ENCODE measurements at regions not wholly inside any gene's neighbourhood (a gene's known extent, or its start where the extent isn't known, plus 50 kb on each side); places are given as distances from the start of the nearest gene placed in this dataset.

DNA sequence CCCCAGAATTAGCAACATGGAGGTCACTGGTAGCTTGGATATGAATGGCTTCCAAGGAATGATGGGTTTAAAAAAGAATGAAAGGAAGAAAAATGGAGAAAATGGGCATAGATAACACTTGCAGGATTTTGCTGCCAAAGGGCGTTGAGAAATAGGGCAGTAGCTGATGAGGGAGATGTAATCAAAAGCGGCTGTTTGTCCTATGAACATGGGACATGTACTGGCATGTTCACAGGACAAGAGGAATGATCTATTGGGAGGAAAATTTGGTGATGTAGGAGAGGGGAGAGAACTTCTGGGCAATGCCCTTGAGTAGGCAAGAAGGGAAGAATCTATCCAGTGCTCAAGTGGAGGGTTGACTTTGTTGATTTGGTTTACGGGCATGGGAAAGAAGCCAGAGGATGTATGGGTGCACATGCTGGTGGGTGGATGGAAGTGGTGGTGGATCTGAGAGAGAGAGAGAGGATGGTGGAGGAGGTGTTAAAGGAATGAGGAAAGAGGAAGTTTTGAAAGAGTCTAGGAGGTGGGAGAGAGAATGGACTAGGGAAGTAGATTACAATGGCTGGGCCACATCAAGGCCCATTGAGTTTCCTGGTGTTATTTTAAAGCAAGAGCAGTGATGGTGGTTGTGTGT lies 115.1 kb upstream of the MVB12B start:
- Mint-ChIP-seq H3K9me3 (peaks cover 5% of the 10 kb centered on the region), H3K27ac (no peak overlapping the region), H3K36me3 (peaks cover 3% of the 10 kb centered on the region), H3K4me1 (no peaks in the 10 kb centered on the region), H3K27me3 (peaks cover 7% of the 10 kb centered on the region), H3K4me3 (no peak overlapping the region)
- no peak for DNase-seq

- Mint-ChIP-seq H3K4me1 (no peaks in the 10 kb centered on the region), H3K27ac (no peak overlapping the region), H3K36me3 (peaks cover 3% of the 10 kb centered on the region), H3K9me3 (peaks cover 5% of the 10 kb centered on the region), H3K4me3 (no peak overlapping the region), H3K27me3 (peaks cover 32% of the 10 kb centered on the region)
- no peak for DNase-seq
Measured at GRCh38 chr9:126215486-126215885, 111.1 kb upstream of the MVB12B start.

GRCh38 chr9:126216826-126217225 lies 109.8 kb upstream of the MVB12B start:
- H3K9me3 Mint-ChIP-seq, result peaks cover 5% of the 10 kb centered on the region
- peaks cover 46% of the 10 kb centered on the region for H3K27me3 Mint-ChIP-seq
- peaks cover 3% of the 10 kb centered on the region for H3K36me3 Mint-ChIP-seq
- no peak for DNase-seq
- no peak overlapping the region for H3K4me3 Mint-ChIP-seq
- H3K4me1 Mint-ChIP-seq, result no peaks in the 10 kb centered on the region
- H3K27ac Mint-ChIP-seq, result no peak overlapping the region

DNA sequence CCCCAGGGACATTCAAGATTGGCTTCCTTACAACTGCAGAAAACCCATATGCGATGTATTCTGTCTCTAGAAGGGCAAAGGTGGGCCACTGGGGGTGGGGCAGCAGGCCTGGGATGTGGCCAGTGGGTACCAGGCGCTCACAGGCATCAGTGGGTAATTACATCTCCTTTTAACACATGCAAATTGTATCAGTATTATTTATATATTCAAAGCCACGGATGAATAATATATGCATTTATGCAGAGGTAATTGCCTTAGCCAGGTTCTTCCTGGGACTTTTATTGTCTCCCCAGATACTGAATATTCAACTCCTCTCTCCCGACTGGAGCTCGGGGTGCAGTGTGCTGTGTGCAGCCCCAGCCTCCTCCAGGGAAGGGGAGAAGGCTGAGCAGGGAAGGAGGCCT lies 109.4 kb upstream of the MVB12B start:
- H3K27me3 Mint-ChIP-seq, result peaks cover 50% of the 10 kb centered on the region

GRCh38 chr9:126217797-126218196 lies 108.8 kb upstream of the MVB12B start:
- no peaks in the 10 kb centered on the region for H3K4me1 Mint-ChIP-seq
- H3K27me3 Mint-ChIP-seq, result peaks cover 56% of the 10 kb centered on the region
- H3K9me3 Mint-ChIP-seq, result peaks cover 5% of the 10 kb centered on the region
- no peak for DNase-seq
- H3K36me3 Mint-ChIP-seq, result peaks cover 3% of the 10 kb centered on the region
- no peak overlapping the region for H3K4me3 Mint-ChIP-seq
- no peak overlapping the region for H3K27ac Mint-ChIP-seq

More for the DNA sequence above, 109.4 kb upstream of the MVB12B start:
- DNase-seq, result no peak
- Mint-ChIP-seq H3K9me3 (peaks cover 5% of the 10 kb centered on the region), H3K27ac (no peak overlapping the region), H3K36me3 (peaks cover 3% of the 10 kb centered on the region), H3K4me3 (no peak overlapping the region), H3K4me1 (no peaks in the 10 kb centered on the region)

DNA sequence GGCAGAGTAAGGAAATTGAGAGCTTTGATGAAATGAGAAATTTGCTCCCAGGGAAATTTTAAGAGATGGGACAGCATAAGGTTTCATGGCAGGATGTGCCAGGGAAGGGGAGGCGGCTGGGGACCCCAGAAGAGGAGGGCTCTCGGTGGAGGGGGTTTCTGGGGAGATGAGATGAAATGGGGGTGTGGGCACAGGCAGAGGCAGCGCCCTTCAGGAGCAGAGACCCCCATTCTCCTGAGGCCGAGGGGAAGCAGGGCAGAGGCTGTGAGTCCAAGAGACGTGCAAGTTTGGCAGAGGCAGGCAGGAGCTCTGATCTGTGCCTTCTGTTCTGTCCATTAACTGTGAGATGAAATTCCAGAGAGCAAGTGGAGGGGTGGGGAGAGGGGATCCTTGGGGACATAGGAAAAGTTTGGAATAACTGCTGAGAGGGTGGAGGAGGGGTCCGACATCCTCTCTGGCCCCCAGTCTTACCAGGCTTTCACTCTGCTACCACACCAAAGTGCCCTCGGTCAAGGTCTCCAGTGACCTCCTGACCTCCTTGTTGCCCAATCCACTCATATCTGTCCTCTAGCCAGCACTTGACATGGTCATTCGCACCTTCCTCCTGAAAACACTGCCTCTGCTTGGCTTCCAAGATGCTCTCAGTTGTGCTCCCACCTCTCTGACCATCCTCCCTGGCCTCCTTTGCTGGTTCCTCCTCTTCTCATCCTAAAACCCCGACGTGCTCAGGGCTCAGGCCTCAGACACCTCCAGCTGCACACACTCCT lies 108.1 kb upstream of the MVB12B start:
- Mint-ChIP-seq H3K27ac (no peak overlapping the region), H3K4me3 (no peak overlapping the region), H3K9me3 (peaks cover 5% of the 10 kb centered on the region), H3K27me3 (peaks cover 63% of the 10 kb centered on the region), H3K36me3 (peaks cover 3% of the 10 kb centered on the region), H3K4me1 (no peaks in the 10 kb centered on the region)
- DNase-seq, result no peak

- Mint-ChIP-seq H3K27ac (no peak overlapping the region), H3K36me3 (peaks cover 3% of the 10 kb centered on the region), H3K4me3 (no peak overlapping the region), H3K9me3 (peaks cover 2% of the 10 kb centered on the region), H3K27me3 (peaks cover 69% of the 10 kb centered on the region), H3K4me1 (no peaks in the 10 kb centered on the region)
- DNase-seq, result no peak
Measured at GRCh38 chr9:126219166-126219565, 107.5 kb upstream of the MVB12B start.

GRCh38 chr9:126219648-126220063 lies 107.0 kb upstream of the MVB12B start:
- H3K4me1 Mint-ChIP-seq, result no peaks in the 10 kb centered on the region
- H3K9me3 Mint-ChIP-seq, result no peaks in the 10 kb centered on the region
- no peak overlapping the region for H3K4me3 Mint-ChIP-seq
- no peak overlapping the region for H3K27ac Mint-ChIP-seq
- DNase-seq, result no peak
- peaks cover 74% of the 10 kb centered on the region for H3K27me3 Mint-ChIP-seq
- H3K36me3 Mint-ChIP-seq, result peaks cover 2% of the 10 kb centered on the region

DNA sequence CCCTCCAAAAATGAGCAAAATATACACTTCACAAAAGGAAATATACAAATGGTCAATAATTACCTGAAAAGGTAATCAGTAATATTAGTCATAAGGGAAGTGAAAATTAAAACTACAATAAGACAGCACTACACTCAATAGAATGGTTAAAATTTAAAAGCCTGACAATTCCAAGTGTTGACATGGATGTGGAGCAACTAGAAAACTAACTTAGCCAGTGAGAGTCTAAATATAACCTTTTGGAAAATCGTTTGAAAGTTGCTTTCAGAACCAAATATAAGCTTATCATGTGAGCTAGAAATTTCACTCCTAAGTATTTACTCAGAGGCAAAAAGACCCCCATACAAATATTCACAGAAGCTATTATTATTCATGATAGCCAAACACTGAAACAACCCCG lies 105.1 kb upstream of the MVB12B start:
- no peaks in the 10 kb centered on the region for H3K9me3 Mint-ChIP-seq
- H3K36me3 Mint-ChIP-seq, result no peaks in the 10 kb centered on the region
- H3K4me3 Mint-ChIP-seq, result no peak overlapping the region
- no peak for DNase-seq
- no peaks in the 10 kb centered on the region for H3K4me1 Mint-ChIP-seq
- no peak overlapping the region for H3K27ac Mint-ChIP-seq
- peaks cover 81% of the 10 kb centered on the region for H3K27me3 Mint-ChIP-seq

DNA sequence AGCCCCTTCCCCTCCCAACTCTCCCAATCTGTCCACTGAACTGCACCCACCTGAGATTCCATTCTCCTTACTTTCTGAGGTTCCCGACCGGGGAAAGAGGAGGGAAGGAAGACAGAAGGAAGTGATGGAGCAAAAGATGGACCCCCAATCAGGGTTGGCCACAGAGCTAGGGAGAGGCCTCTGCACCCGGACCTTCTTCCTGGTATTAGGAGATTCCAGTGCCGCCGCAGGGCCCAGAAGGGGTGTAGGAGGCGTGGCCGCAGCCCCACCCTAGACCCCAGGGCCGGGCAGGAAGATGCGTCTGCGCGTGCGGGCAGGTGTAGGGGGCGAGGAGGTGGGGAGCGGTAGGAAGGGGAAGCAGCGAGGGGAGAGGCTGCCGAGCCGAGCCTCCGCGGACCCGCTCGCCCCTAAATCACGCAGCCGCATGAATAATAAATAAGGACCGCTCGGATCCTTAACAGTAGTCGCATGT lies 104.2 kb upstream of the MVB12B start:
- Mint-ChIP-seq H3K36me3 (no peaks in the 10 kb centered on the region), H3K27me3 (peaks cover 87% of the 10 kb centered on the region), H3K27ac (no peak overlapping the region), H3K4me1 (no peaks in the 10 kb centered on the region), H3K9me3 (no peaks in the 10 kb centered on the region), H3K4me3 (no peak overlapping the region)
- DNase-seq, result no peak

DNA sequence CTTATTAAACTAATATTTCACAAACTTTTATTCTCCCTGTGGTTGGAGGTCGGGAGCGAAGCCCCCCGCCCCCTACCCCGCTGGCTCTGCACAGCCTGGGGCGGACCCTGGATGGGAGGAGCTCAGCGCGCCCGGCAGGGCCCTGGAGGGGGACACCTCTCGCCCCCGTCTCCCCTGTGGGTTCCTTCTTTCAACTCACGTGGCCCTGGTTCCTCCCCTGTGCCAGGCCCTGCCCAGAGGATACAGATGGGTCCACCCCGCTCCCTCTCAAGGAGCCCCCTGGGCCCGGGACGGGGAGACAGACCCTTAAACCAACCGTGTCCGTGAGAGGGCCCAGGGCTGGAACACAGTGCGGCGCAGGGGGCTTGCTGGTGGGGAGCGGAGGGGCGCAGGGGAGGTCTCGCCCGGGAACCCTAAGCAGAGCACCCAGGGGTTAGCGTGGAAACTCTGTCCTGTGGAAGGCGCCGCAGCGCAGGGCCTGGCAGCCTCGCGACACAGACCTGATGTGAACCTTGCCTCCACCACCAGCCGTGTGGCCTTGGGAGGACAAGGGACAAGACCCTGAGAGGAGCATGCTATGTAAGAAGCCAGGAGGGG lies 103.7 kb upstream of the MVB12B start:
- no peaks in the 10 kb centered on the region for H3K4me1 Mint-ChIP-seq
- H3K27me3 Mint-ChIP-seq, result peaks cover 84% of the 10 kb centered on the region
- no peaks in the 10 kb centered on the region for H3K9me3 Mint-ChIP-seq
- no peaks in the 10 kb centered on the region for H3K36me3 Mint-ChIP-seq
- H3K4me3 Mint-ChIP-seq, result no peak overlapping the region
- H3K27ac Mint-ChIP-seq, result no peak overlapping the region
- no peak for DNase-seq

GRCh38 chr9:126223798-126224531 lies 102.7 kb upstream of the MVB12B start:
- Mint-ChIP-seq H3K4me3 (no peak overlapping the region), H3K36me3 (no peaks in the 10 kb centered on the region), H3K4me1 (peaks cover 3% of the 10 kb centered on the region), H3K9me3 (no peaks in the 10 kb centered on the region), H3K27ac (no peak overlapping the region), H3K27me3 (peaks cover 80% of the 10 kb centered on the region)
- DNase-seq, result no peak

GRCh38 chr9:126225611-126226609 lies 100.7 kb upstream of the MVB12B start:
- no peak overlapping the region for H3K4me3 Mint-ChIP-seq
- peaks cover 3% of the 10 kb centered on the region for H3K4me1 Mint-ChIP-seq
- no peak overlapping the region for H3K27ac Mint-ChIP-seq
- H3K36me3 Mint-ChIP-seq, result no peaks in the 10 kb centered on the region
- DNase-seq, result no peak
- H3K27me3 Mint-ChIP-seq, result peaks cover 70% of the 10 kb centered on the region
- no peaks in the 10 kb centered on the region for H3K9me3 Mint-ChIP-seq

Data from activated naive CD8-positive, alpha-beta T cell treated with anti-CD3 and anti-CD28 coated beads for 36 hours (primary cell).